H9 (cell line): ENCODE measurements at regions not wholly inside any gene's neighbourhood (a gene's known extent, or its start where the extent isn't known, plus 50 kb on each side); places are given as distances from the start of the nearest gene placed in this dataset.

Experiments used
- DNase-seq: peaks from one replicate; pipeline ENCODE4 v3.0.0-alpha.2; 2017
- H2AFZ ChIP-seq: one replicate; pipeline ENCODE4 v1.6.1; 2013; ENCODE audit warnings: mild to moderate bottlenecking, low read length, control low read depth, moderate library complexity
- H2AK5ac ChIP-seq: 2 replicates; pipeline ENCODE4 v1.6.1; 2013; ENCODE audit warnings: low read length, control low read depth, mixed read lengths; ENCODE audit not compliant: insufficient read length
- H2BK120ac ChIP-seq: one replicate; pipeline ENCODE4 v1.6.1; 2013; ENCODE audit warnings: low read depth, mild to moderate bottlenecking, low read length, control low read depth, inconsistent platforms; ENCODE audit not compliant: poor library complexity, severe bottlenecking
- H2BK12ac ChIP-seq: 2 replicates; pipeline ENCODE4 v1.6.1; 2013; ENCODE audit warnings: low read length, control low read depth, mixed read lengths, low read depth; ENCODE audit not compliant: insufficient read length
- H2BK15ac ChIP-seq: 2 replicates; pipeline ENCODE4 v1.6.1; 2013; ENCODE audit warnings: low read depth, low read length, control low read depth
- H2BK20ac ChIP-seq: one replicate; pipeline ENCODE4 v1.6.1; 2013; ENCODE audit warnings: low read depth, mild to moderate bottlenecking, low read length, control low read depth, inconsistent platforms; ENCODE audit not compliant: poor library complexity, severe bottlenecking
- H2BK5ac ChIP-seq: 2 replicates; pipeline ENCODE4 v1.6.1; 2013; ENCODE audit warnings: low read length, control low read depth, mixed read lengths; ENCODE audit not compliant: insufficient read length
- H3K14ac ChIP-seq: 2 replicates; pipeline ENCODE4 v1.6.1; 2013; ENCODE audit warnings: low read length, control low read depth; ENCODE audit not compliant: insufficient read depth
- H3K18ac ChIP-seq: 2 replicates; pipeline ENCODE4 v1.6.1; 2013; ENCODE audit warnings: low read depth, mild to moderate bottlenecking, mixed read lengths, low read length, control low read depth; ENCODE audit not compliant: insufficient read length
- H3K23ac ChIP-seq: 2 replicates; pipeline ENCODE4 v1.6.1; 2013; ENCODE audit warnings: low read length, control low read depth, mixed read lengths, low read depth; ENCODE audit not compliant: insufficient read length
- H3K23me2 ChIP-seq: 2 replicates; pipeline ENCODE4 v1.6.1; 2013; ENCODE audit warnings: low read depth, mild to moderate bottlenecking, mixed read lengths, low read length, control low read depth; ENCODE audit not compliant: insufficient read length, poor library complexity, severe bottlenecking
- H3K27ac ChIP-seq: 2 replicates; pipeline ENCODE4 v1.5.1; 2013; ENCODE audit warnings: low read length, control low read depth, mixed read lengths, low read depth; ENCODE audit not compliant: insufficient read length
- H3K27me3 ChIP-seq: 2 replicates; pipeline ENCODE4 v1.6.1; 2013; ENCODE audit warnings: low read length, control low read depth, inconsistent platforms; ENCODE audit not compliant: insufficient read depth
- H3K4ac ChIP-seq: 2 replicates; pipeline ENCODE4 v1.6.1; 2013; ENCODE audit warnings: low read depth, mild to moderate bottlenecking, control low read depth, inconsistent platforms, low read length, moderate library complexity
- H3K4me1 ChIP-seq: 2 replicates; pipeline ENCODE4 v1.6.1; 2013; ENCODE audit warnings: low read length, control low read depth, inconsistent platforms; ENCODE audit not compliant: insufficient read depth
- H3K4me2 ChIP-seq: 2 replicates; pipeline ENCODE4 v1.6.1; 2013; ENCODE audit warnings: low read length, control low read depth, mixed read lengths; ENCODE audit not compliant: insufficient read length, insufficient read depth
- H3K56ac ChIP-seq: 2 replicates; pipeline ENCODE4 v1.6.1; 2013; ENCODE audit warnings: low read depth, mild to moderate bottlenecking, mixed read lengths, low read length, control low read depth; ENCODE audit not compliant: insufficient read length
- H3K79me1 ChIP-seq: 2 replicates; pipeline ENCODE4 v1.6.1; 2013; ENCODE audit warnings: low read depth, mild to moderate bottlenecking, moderate library complexity, low read length, control low read depth, inconsistent platforms; ENCODE audit not compliant: insufficient read depth, poor library complexity, severe bottlenecking
- H3K79me2 ChIP-seq: 2 replicates; pipeline ENCODE4 v1.6.1; 2013; ENCODE audit warnings: low read length, control low read depth, inconsistent platforms; ENCODE audit not compliant: insufficient read depth
- H3K9ac ChIP-seq: 2 replicates; pipeline ENCODE4 v1.6.1; 2013; ENCODE audit warnings: low read length, control low read depth, mixed read lengths; ENCODE audit not compliant: insufficient read length; ENCODE audit errors: extremely low read depth
- H3K9me3 ChIP-seq: one replicate; pipeline ENCODE4 v1.6.1; 2013; ENCODE audit warnings: low read depth, low read length, inconsistent platforms; ENCODE audit not compliant: control insufficient read depth
- H3T11ph ChIP-seq: one replicate; pipeline ENCODE4 v1.6.1; 2013; ENCODE audit warnings: mild to moderate bottlenecking, low read length, control low read depth, inconsistent platforms
- H4K20me1 ChIP-seq: one replicate; pipeline ENCODE4 v1.6.1; 2013; ENCODE audit not compliant: control insufficient read depth, insufficient read length, insufficient read depth
- H4K5ac ChIP-seq: 2 replicates; pipeline ENCODE4 v1.6.1; 2013; ENCODE audit warnings: low read depth, mild to moderate bottlenecking, mixed read lengths, low read length, control low read depth; ENCODE audit not compliant: insufficient read length
- H4K8ac ChIP-seq: replicated peaks from 2 replicates; pipeline ENCODE4 v1.6.1; 2013; ENCODE audit warnings: low read length, control low read depth, mixed read lengths, low read depth; ENCODE audit not compliant: insufficient read length
- H4K91ac ChIP-seq: 2 replicates; pipeline ENCODE4 v1.6.1; 2013; ENCODE audit warnings: low read depth, mild to moderate bottlenecking, moderate library complexity, mixed read lengths, low read length, control low read depth; ENCODE audit not compliant: insufficient read length
- H3K27ac Mint-ChIP-seq, 3 experiments: 2 replicates in 2 of 3; 3 replicates in 1 of 3; pipeline ENCODE4 v1.8.0; 2020 to 2021; ENCODE audit warnings: mixed read lengths in 3 of 3, mild to moderate bottlenecking in 1 of 3, moderate library complexity in 1 of 3
- H3K27me3 Mint-ChIP-seq: 2 replicates; pipeline ENCODE4 v1.8.0; 2021; ENCODE audit warnings: low read depth, mild to moderate bottlenecking, moderate library complexity, mixed read lengths
- H3K36me3 Mint-ChIP-seq, 3 experiments: 2 replicates in 2 of 3; 3 replicates in 1 of 3; pipeline ENCODE4 v1.8.0; 2020 to 2021; ENCODE audit warnings: low read depth in 3 of 3, mixed read lengths in 3 of 3; ENCODE audit not compliant: insufficient read depth in 1 of 3
- H3K4me1 Mint-ChIP-seq, 2 experiments: 2 replicates each; pipeline ENCODE4 v1.8.0; 2020; ENCODE audit warnings: mixed read lengths in 2 of 2
- H3K4me3 Mint-ChIP-seq, 2 experiments: 2 replicates in 1 of 2; 3 replicates in 1 of 2; pipeline ENCODE4 v1.8.0; 2020 to 2021; ENCODE audit warnings: mild to moderate bottlenecking in 2 of 2, mixed read lengths in 2 of 2, moderate library complexity in 1 of 2
- H3K9me3 Mint-ChIP-seq, 2 experiments: 2 replicates in 1 of 2; 3 replicates in 1 of 2; pipeline ENCODE4 v1.8.0; 2020; ENCODE audit warnings: mild to moderate bottlenecking in 2 of 2, mixed read lengths in 2 of 2, moderate library complexity in 1 of 2
- CTCF ChIP-seq: fragments of 200-600 bp; sonication (generic); conservative IDR thresholded peaks from 3 replicates; pipeline ENCODE4 v1.8.0; 2021; ENCODE audit warnings: antibody characterized with exemption, mild to moderate bottlenecking
- WGBS: extraction: QIAGEN DNeasy Blood & Tissue Kit; methylation state at CpG from one replicate; pipeline ENCODE4 v1.1.7; 2013; ENCODE audit warnings: missing lambda C conversion rate, low lambda C conversion rate, mixed read lengths; ENCODE audit not compliant: insufficient read length; ENCODE audit errors: extremely low coverage; 5-methylcytosine and 5-hydroxymethylcytosine counted together

DNA sequence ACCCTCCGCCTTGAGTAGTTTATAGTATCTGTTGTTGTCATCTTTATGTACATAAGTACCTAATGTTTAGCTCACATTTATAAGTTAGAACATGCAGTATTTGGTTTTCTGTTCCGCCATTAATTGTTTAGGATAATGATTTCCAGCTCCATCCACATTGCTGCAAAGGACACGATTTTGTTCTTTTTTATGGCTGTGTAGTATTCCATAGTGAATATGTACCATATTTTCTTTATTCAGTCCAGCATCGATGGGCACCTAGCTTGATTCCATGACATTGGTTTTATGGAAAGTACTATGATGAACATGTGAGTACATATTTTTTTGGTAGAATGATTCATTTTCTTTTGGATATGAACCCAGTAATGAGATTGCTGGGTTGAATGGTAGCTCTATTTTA, 174.4 kb upstream of the SPRY2 start:
- Histone ChIP-seq H2AFZ (no peak overlapping the region), H4K8ac (no peak overlapping the region), H3T11ph (no peak overlapping the region), H3K14ac (no peak overlapping the region), H3K27me3 (no peaks in the 10 kb centered on the region), H2BK15ac (no peak overlapping the region), H3K23me2 (no peaks in the 10 kb centered on the region), H3K4me1 (no peaks in the 10 kb centered on the region), H2BK12ac (no peak overlapping the region), H3K23ac (no peak overlapping the region), H3K56ac (no peak overlapping the region), H2AK5ac (no peak overlapping the region), H4K91ac (no peak overlapping the region), H3K27ac (no peak overlapping the region), H3K4ac (no peak overlapping the region), H3K9ac (no peak overlapping the region), H3K4me2 (no peak overlapping the region), H2BK20ac (no peak overlapping the region), H4K5ac (no peak overlapping the region), H3K9me3 (peaks cover 7% of the 10 kb centered on the region), H3K18ac (no peak overlapping the region), H3K79me2 (no peaks in the 10 kb centered on the region), H4K20me1 (no peaks in the 10 kb centered on the region), H3K79me1 (no peaks in the 10 kb centered on the region), H2BK5ac (no peak overlapping the region), H2BK120ac (no peak overlapping the region)
- Mint-ChIP-seq H3K4me1 (no peaks in the 10 kb centered on the region; a peak in 1 of 4 replicates), H3K27me3 (no peaks in the 10 kb centered on the region; the same call in 1 of the 2 replicates), H3K4me3 (no peak overlapping the region), H3K9me3 (peaks cover 19 to 21% of the 10 kb centered on the region in 2 experiments), H3K27ac (no peak overlapping the region), H3K36me3 (peaks cover 5 to 27% (median 7%) of the 10 kb centered on the region in 3 experiments; a peak in 5 of 7 replicates)
- DNase-seq, result no peak
- TF ChIP-seq CTCF, result no peak
- no CpG with 5 or more reads among the region's 4 CpGs for WGBS
